DOHH2 (cell line): ENCODE measurements at regions not wholly inside any gene's neighbourhood (a gene's known extent, or its start where the extent isn't known, plus 50 kb on each side); places are given as distances from the start of the nearest gene placed in this dataset.
"Not testable (repeated sequence)": the region's sequence is repeated elsewhere in the genome, so short reads cannot be mapped to it uniquely, and the experiment has no call there.

Source experiments
- H3F3A ChIP-seq: fragments of 200-600 bp; sonication (generic), shearing (Covaris generic); 2 replicates; pipeline ENCODE4 v1.6.0; 2016; ENCODE audit warnings: antibody characterized with exemption, mild to moderate bottlenecking; ENCODE audit not compliant: control insufficient read depth, insufficient read depth
- H3K27ac ChIP-seq: fragments of 200-600 bp; sonication (generic); 2 replicates; pipeline ENCODE4 v1.5.1; 2014; ENCODE audit warnings: low read depth, mild to moderate bottlenecking, low read length, moderate library complexity
- H3K27me3 ChIP-seq: fragments of 200-600 bp; sonication (generic); 2 replicates; pipeline ENCODE4 v1.6.1; 2014; ENCODE audit warnings: mild to moderate bottlenecking, low read length, mixed read lengths; ENCODE audit not compliant: control insufficient read depth
- H3K36me3 ChIP-seq: fragments of 200-600 bp; sonication (generic); 2 replicates; pipeline ENCODE4 v1.6.1; 2014; ENCODE audit warnings: mild to moderate bottlenecking, low read length, moderate library complexity, mixed read lengths; ENCODE audit not compliant: control insufficient read depth
- H3K4me1 ChIP-seq: fragments of 200-600 bp; sonication (generic); 2 replicates; pipeline ENCODE4 v1.6.1; 2014; ENCODE audit warnings: mild to moderate bottlenecking, low read length, mixed read lengths; ENCODE audit not compliant: control insufficient read depth
- H3K4me2 ChIP-seq: fragments of 200-600 bp; sonication (generic); 2 replicates; pipeline ENCODE4 v1.6.0; 2014; ENCODE audit warnings: mild to moderate bottlenecking, low read length, moderate library complexity
- H3K4me3 ChIP-seq: fragments of 200-600 bp; sonication (generic); 2 replicates; pipeline ENCODE4 v1.5.1; 2014; ENCODE audit warnings: mild to moderate bottlenecking, low read length, mixed read lengths
- H3K79me2 ChIP-seq: fragments of 200-600 bp; sonication (generic); 2 replicates; pipeline ENCODE4 v1.6.1; 2014; ENCODE audit warnings: mild to moderate bottlenecking, low read length, mixed read lengths; ENCODE audit not compliant: control insufficient read depth
- H3K9me2 ChIP-seq: fragments of 200-600 bp; sonication (generic); replicated peaks from 2 replicates; pipeline ENCODE4 v1.6.1; 2014; ENCODE audit warnings: mild to moderate bottlenecking, low read length, mixed read lengths; ENCODE audit not compliant: control insufficient read depth
- H3K9me3 ChIP-seq: fragments of 200-600 bp; sonication (generic); 2 replicates; pipeline ENCODE4 v1.6.1; 2014; ENCODE audit warnings: antibody characterized with exemption, low read length, mixed read lengths; ENCODE audit not compliant: control insufficient read depth, insufficient read depth
- H4K20me1 ChIP-seq: fragments of 200-600 bp; sonication (generic); 2 replicates; pipeline ENCODE4 v1.6.0; 2014; ENCODE audit warnings: low read depth, mild to moderate bottlenecking, antibody characterized with exemption, low read length, moderate library complexity; ENCODE audit not compliant: control insufficient read depth, insufficient read depth
- CTCF ChIP-seq: fragments of 200-600 bp; sonication (generic); IDR thresholded peaks from one replicate; pipeline ENCODE4 v1.5.1; 2014; ENCODE audit warnings: antibody characterized with exemption, mild to moderate bottlenecking, low read depth, low read length; ENCODE audit not compliant: poor library complexity, severe bottlenecking
- EZH2phosphoT487 ChIP-seq: fragments of 200-600 bp; sonication (generic); IDR thresholded peaks from 2 replicates; pipeline ENCODE4 v1.6.1; 2017; ENCODE audit warnings: borderline replicate concordance, mild to moderate bottlenecking, antibody characterized with exemption, low read length, moderate library complexity, mixed read lengths

- Histone ChIP-seq H3K4me3 (no peak overlapping the region), H3K4me2 (no peak overlapping the region), H3F3A (no peaks in the 10 kb centered on the region), H3K4me1 (no peaks in the 10 kb centered on the region), H3K9me2 (no peaks in the 10 kb centered on the region), H4K20me1 (no peaks in the 10 kb centered on the region), H3K27me3 (no peaks in the 10 kb centered on the region), H3K79me2 (no peaks in the 10 kb centered on the region), H3K36me3 (no peaks in the 10 kb centered on the region), H3K9me3 (no peaks in the 10 kb centered on the region), H3K27ac (no peak overlapping the region)
- no peak for TF ChIP-seq EZH2phosphoT487
- no peak for TF ChIP-seq CTCF
Measured at GRCh38 chr6:60867548-60867947, 1418.5 kb downstream of the KHDRBS2 start.

- H3K4me2 ChIP-seq, H4K20me1 ChIP-seq, H3K27me3 ChIP-seq, H3K79me2 ChIP-seq, H3F3A ChIP-seq, H3K4me1 ChIP-seq, H3K36me3 ChIP-seq, H3K9me2 ChIP-seq, H3K9me3 ChIP-seq, H3K27ac ChIP-seq, H3K4me3 ChIP-seq: not testable (repeated sequence)
- peak; percentile 7 for TF ChIP-seq CTCF
Measured at GRCh38 chr6:60843175-60843982, 1442.6 kb downstream of the KHDRBS2 start.

GRCh38 chr6:60830726-60831125 lies 1455.3 kb downstream of the KHDRBS2 start:
- not testable (repeated sequence) for H3K27ac ChIP-seq, H3K79me2 ChIP-seq, H3K9me3 ChIP-seq, H3K4me1 ChIP-seq, H3K36me3 ChIP-seq, H3K9me2 ChIP-seq, H3K27me3 ChIP-seq, H4K20me1 ChIP-seq, H3K4me2 ChIP-seq, H3F3A ChIP-seq, H3K4me3 ChIP-seq

GRCh38 chr6:60822597-60822996 lies 1463.4 kb downstream of the KHDRBS2 start:
- H3K4me1 ChIP-seq, H4K20me1 ChIP-seq, H3F3A ChIP-seq, H3K79me2 ChIP-seq, H3K9me2 ChIP-seq, H3K27me3 ChIP-seq, H3K9me3 ChIP-seq, H3K4me3 ChIP-seq, H3K36me3 ChIP-seq, H3K27ac ChIP-seq, H3K4me2 ChIP-seq: not testable (repeated sequence)

- H3K4me2 ChIP-seq, H3K27ac ChIP-seq, H3K9me3 ChIP-seq, H3K4me1 ChIP-seq, H3K36me3 ChIP-seq, H4K20me1 ChIP-seq, H3K4me3 ChIP-seq, H3K79me2 ChIP-seq, H3K27me3 ChIP-seq, H3K9me2 ChIP-seq, H3F3A ChIP-seq: not testable (repeated sequence)
Measured at GRCh38 chr6:60818072-60818471, 1468.0 kb downstream of the KHDRBS2 start.

GRCh38 chr6:60814784-60815183 lies 1471.2 kb downstream of the KHDRBS2 start:
- H3F3A ChIP-seq, H3K27ac ChIP-seq: not testable (repeated sequence)

More at GRCh38 chr6:60814784-60815183, 1471.2 kb downstream of the KHDRBS2 start:
- H3K9me3 ChIP-seq, H3K27me3 ChIP-seq, H3K4me1 ChIP-seq, H3K4me2 ChIP-seq, H3K9me2 ChIP-seq, H3K79me2 ChIP-seq, H3K4me3 ChIP-seq, H3K36me3 ChIP-seq, H4K20me1 ChIP-seq: not testable (repeated sequence)
